HG02884 (cell line): ENCODE measurements at regions not wholly inside any gene's neighbourhood (a gene's known extent, or its start where the extent isn't known, plus 50 kb on each side); places are given as distances from the start of the nearest gene placed in this dataset.
"Not testable (repeated sequence)": the region's sequence is repeated elsewhere in the genome, so short reads cannot be mapped to it uniquely, and the experiment has no call there.

Source experiments
- ATAC-seq: cut with Tn5 transposase; IDR thresholded peaks from one replicate; pipeline ENCODE4 v1.9.1; 2021; ENCODE audit warnings: mild to moderate bottlenecking, moderate library complexity; ENCODE audit not compliant: unreplicated experiment

- ATAC-seq, result no peak
These were observed 342.0 kb upstream of the DLGAP1 start for GRCh38 chr18:4797002-4797685.

DNA sequence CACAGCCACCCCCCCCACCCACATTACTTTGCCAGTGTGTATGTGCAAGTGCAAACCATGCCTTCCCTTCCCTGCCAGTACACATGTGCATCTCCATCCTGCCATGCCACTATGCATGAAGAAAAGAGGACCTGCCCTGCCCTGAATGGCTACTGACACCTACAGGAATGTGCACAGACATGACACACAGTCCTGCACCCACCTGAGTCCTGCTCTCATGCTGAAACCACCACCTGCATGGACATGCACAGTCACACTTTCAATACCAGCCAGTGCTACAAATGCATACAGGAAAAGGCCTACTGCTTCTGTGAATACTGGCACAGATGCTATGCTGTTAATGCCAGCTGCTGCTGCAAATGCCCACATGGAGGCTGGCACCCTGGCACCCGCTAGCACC lies 334.4 kb upstream of the DLGAP1 start:
- no peak for ATAC-seq

DNA sequence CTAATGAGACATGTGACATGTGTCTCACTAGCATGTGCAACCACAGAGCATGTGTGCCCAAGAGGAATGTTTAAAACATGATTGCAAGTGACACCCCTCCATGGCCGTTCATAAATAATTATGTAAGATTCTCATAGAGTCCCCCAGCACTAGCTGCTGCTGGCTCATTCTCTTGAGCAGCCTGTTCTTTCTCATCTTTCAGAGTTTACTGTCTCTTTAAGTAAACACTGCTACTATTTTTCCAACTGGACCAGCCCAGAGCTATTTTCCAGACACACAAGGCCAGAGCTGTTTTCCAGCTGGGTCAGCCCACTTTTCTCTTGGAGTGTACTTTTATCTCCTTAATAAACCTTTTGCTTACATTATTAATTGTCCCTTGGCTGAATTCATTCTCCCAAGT lies 326.8 kb upstream of the DLGAP1 start:
- no peak for ATAC-seq

- ATAC-seq, result no peak
These were observed 310.3 kb upstream of the DLGAP1 start for GRCh38 chr18:4765401-4765800.

DNA sequence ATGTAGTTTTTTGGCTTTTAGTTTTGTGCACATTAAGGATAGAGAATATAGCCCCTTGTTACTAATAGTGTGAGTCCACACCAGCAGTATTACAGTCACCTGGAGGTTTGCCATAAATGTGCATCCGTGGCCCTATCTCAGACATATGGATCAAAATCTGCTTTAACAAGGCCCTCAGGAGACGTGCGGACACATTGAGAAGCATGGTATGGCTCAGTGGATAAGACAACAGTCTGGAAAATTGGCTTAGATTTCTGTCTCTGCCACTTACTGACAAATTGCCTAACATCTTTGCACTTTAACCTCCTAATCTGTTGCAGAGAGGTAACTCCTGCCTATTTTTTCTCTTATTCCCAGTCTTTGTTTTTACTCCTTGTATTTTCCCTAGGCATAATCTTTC lies 307.2 kb upstream of the DLGAP1 start:
- ATAC-seq, result no peak

DNA sequence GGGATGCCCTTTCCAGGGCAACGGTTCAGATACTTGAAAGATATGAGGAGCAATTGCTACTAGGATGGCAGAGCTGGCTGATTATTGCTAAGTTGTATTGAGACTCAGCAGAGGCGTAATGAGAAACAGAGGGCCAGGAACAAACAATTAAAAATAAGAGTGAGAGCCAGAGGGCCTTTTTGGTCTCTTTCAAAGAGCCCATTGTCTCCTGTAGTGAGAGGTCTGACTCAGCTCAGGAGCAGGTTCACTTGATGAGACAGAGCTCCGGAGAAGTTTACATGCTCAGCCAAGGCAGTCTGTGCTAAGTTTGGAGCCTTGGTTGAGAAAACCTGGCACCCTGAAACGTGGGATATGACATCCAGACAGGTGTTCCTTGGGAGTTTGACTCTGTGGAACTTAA lies 303.9 kb upstream of the DLGAP1 start:
- ATAC-seq, result no peak

DNA sequence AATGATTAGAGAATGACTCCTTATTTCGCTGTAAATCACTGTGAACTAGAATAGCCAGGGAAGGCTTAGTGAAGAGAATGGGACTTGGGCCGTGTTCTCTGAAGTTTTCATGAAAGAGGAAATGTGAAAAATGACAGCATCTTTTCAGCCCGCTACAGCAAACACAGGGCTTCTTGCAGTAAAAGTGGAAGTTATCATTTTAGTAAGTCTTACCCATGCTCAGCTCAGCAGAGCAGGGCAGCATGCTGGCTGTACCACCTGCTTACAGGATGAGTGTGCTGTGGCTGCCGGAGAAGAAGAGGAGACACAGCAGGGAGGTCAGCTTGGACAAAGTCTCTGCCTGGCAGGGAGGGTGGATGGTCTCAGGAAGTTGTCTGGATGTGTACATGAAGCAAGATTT lies 300.7 kb upstream of the DLGAP1 start:
- ATAC-seq, result no peak

GRCh38 chr18:4753151-4753550 lies 298.0 kb upstream of the DLGAP1 start:
- not testable (repeated sequence) for ATAC-seq

DNA sequence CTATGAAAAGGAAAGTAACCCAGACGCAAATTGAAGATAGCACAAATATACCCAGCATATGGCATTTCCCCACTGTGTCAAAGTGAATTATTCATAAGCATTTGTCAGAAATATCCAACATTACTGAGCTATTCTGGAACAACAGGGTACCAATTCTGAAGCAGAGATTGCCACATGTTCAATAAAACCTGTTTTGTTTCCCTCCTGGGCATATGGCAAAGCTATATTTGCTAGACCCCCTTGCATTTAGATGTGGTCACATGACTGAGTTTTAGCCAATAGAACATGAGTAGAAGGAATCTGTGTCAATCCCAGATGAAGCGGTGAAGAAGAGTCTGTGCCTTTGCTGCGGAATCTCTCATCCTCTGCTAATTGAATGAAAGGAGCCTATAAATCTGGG lies 296.4 kb upstream of the DLGAP1 start:
- ATAC-seq, result no peak

DNA sequence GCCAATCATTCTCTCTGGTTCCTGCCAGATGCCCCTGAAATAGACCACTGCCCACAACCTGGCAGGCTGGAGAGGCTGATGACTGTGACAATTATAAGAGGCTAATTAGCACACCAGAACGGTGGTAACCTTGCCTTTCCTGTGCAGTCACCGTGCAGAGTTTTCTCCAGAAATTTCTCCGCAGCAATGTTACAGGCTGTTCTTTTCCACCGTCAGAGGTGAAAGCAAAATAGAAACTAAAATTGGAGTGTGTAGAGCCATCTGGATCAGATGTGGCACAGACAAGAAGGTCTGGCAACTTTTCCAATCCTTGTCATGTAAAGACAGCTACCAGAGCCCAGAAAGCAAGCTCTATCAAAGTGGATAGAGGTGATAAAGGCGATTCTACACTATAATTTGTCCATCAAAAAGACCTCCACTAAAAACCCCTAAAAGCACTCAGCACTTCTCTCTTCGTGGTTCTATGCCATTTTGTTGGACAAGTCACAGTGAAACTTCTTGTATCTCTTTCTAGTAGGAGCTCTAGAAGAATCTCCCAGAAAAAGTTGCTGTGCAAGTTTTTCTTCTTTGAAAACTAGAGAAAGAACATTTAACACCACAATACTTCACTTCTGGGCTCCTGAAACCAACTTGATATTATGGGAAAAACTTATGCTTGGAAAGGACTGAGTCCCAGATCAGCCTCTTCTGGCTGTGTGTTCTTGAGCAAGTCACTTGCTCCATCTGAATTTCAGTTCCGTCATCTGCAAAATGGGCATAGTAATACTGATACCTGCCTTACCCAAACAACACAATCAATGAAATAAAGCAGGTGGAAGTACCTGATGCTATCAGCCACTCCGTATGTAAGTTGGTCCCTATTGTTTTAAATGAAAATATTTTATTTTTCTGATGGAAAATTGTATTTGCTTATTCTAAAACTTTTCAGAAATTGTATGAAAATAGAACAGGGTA lies 295.6 kb upstream of the DLGAP1 start:
- ATAC-seq, result no peak

- no peak for ATAC-seq
These were observed 293.9 kb upstream of the DLGAP1 start for GRCh38 chr18:4748975-4749374.

DNA sequence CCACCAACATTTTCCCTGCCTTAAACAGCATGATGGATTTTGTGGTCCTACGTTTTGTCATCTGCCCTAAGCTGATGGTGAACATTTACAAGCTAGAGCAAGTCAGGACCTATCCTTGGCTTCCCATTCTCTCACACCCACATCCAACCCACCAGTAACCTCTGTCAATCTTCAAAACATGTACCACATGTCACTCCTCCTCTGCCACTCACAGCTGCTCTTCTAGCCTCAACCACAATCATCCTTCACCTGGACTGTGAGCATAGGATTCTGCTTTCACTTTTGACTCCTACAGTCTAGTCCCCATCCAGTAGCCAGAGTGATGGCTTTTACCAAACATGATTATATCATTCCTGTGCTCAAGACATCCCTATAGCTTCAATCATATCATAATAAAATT lies 279.8 kb upstream of the DLGAP1 start:
- ATAC-seq, result no peak

GRCh38 chr18:4734021-4734420 lies 278.9 kb upstream of the DLGAP1 start:
- no peak for ATAC-seq

GRCh38 chr18:4721545-4721944 lies 266.4 kb upstream of the DLGAP1 start:
- no peak for ATAC-seq

DNA sequence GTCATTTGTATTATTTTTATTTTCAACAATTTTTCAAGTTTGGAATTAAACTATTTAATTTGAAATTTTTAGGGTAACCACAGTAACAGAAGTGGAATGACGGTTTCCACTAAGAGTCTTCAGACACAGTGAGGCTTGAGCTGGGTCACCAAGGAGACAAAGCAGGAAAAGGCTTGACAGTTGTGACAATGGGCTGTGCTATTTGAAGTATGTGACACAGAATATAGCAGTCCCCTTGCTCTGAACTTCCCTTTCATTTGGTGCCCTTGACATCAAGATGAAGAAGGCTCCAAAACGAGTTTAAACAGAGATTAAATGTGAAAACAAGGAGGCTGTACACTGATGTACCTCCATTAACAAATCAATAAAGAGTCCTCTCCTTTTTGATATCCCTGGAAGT lies 265.4 kb upstream of the DLGAP1 start:
- ATAC-seq, result no peak

GRCh38 chr18:4705894-4706293 lies 250.8 kb upstream of the DLGAP1 start:
- ATAC-seq, result no peak

DNA sequence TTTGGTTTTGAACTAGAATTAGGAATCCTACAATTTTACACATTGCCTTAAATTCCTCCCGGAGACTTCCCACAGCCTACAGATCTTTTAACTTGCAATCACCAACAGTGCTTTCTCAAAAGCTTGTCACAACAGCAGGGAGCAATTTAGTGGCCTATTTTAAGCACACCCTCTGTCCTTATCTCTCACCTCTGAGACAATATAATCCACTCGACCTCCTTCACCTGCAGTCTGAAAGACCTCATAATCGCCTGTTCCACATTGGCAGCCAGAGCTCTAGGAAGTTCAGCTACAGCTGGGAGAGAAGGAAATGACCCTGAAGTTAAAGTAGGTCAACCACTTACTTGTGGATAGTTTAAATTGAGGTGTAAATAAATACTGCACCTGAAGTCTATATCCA lies 249.7 kb upstream of the DLGAP1 start:
- no peak for ATAC-seq

DNA sequence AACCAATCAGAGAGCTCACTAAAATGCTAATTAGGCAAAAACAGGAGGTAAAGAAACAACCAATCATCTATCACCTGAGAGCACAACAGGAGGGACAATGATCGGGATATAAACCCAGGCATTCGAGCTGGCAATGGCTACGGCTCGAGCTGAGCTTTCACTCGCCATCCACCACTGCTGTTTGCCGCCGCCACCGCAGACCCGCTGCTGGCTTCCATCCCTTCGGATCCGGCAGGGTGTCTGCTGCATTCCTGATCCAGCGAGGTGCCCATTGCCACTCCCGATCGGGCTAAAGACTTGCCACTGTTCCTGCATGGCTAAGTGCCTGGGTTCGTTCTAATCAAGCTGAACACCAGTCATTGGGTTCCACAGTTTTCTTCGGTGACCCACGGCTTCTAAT lies 236.7 kb upstream of the DLGAP1 start:
- no peak for ATAC-seq

DNA sequence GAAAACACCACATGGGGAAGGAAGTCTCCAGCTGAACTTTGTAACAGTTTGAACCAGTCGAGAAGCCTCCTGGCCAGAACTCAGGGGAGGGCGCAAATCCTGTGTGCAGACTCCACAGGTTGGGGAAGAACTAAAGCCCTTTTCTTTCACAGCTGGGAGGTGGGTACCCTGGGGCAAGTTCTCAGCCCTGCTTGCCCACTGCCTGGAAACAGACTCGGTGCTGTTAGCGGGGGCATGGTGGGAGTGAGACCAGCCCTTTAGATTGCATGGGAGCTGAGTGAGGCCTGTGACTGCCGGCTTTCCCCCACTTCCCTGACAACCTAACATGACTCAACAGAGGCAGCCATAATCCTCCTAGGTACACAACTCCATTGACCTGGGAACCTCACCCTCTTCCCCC lies 223.6 kb upstream of the DLGAP1 start:
- ATAC-seq, result not testable (repeated sequence)

DNA sequence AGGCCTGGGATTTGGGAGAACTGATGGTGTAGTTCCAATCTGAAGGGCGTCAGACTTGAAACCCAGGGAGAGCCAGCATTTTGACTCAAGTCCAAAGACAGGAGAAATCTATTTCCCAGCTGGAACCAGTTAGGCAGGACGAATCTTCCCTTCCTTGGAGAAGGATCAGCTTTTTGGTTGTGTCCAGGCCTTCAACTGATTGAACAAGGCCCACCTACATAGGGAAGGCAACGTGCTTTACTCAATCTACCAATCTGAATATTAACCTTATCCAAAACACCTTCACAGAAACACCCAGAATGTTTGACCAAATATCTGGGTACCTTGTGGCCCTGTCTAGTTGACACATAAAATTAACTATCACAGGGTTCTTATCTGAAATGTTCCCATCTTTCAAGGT lies 221.9 kb upstream of the DLGAP1 start:
- no peak for ATAC-seq

- no peak for ATAC-seq
These were observed 217.1 kb upstream of the DLGAP1 start for GRCh38 chr18:4672162-4672561.

DNA sequence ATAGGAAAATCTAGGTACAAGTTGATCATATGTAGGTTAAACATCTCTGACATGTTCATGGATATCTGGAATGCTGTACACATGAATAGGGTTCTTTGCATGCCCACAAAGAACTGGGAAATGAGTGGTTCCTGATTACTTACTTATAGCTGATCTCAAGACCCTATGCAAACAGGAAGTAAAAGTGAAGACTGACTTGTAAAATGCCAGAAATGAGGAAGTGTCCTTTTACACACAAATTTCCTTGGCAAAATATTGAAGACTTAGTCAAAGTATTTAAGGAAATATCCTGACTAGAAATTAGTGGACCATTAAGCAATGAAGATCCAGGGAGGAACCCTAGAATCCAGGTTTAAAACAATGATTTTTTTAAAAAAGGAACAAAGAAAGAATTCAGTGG lies 203.7 kb upstream of the DLGAP1 start:
- ATAC-seq, result no peak
